Embryonic facial prominence (tissue), 1 donor: ENCODE measurements at regions not wholly inside any gene's neighbourhood (a gene's known extent, or its start where the extent isn't known, plus 50 kb on each side); places are given as distances from the start of the nearest gene placed in this dataset.
A peak's percentile ranks its signal among the peaks of the same experiment; 100 is the strongest.
"Not testable (repeated sequence)": the region's sequence is repeated elsewhere in the genome, so short reads cannot be mapped to it uniquely, and the experiment has no call there.

ENCODE experiments used
- DNase-seq: peaks from one replicate; pipeline ENCODE4 v3.0.0-alpha.2; 2016; ENCODE audit errors: extremely low spot score

DNA sequence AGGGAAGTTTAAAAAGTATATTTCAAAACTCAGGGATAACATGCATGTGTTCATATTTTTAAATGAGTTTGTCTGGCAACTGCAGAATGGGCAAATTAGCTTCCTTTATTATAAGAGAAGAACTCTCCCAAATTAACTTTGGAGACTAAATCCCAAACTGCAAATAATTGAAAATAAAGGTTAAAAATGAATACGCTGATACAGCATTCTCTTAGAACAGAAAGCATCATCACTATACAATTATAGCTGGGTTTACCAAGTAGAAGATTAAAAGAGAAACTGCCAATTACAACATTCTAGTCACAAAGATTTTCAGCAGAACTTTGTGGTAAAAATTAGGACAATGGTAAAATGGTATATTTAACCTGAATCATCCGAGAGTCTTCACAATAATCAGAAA, 73.3 kb downstream of the OLFM4 start:
- DNase-seq = no peak

DNA sequence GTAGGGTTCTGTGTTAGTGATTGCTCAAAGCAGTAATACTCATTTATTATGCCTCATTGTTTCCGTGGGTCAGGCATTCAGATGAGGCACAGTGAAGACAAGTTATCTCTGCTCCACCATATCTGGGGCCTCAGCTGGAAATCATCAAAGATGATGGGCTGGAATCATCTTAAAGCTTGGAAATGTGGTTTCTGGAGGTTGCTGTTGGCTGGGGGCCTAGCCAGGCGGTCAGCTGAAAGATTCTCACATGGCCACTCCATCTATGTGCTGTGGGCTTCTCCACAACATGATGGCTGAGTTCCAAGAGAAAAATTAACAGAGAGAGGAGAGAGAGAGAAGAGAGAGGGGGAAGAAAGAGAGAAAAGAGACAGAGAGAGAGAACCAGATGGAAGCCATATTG, 75.5 kb downstream of the OLFM4 start:
- no peak for DNase-seq

DNA sequence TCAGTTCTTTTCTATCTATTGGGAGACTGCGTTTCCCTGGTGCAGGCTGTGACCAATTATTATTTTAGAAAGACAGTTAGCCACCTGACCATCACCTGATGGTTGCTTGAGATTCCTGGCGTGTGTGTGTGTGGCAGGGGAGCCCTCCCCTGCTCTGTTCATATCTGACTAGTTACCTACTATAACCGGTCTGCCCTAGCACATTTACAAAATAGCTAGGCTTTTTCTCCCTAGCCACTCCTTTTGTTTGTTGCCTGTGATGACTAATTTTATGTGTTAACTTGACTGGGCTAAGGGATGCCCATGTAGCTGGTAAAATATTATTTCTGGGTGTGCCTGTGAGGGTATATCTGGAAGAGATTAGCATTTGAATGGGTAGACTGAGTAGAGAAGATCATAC, 76.9 kb downstream of the OLFM4 start:
- no peak for DNase-seq

DNA sequence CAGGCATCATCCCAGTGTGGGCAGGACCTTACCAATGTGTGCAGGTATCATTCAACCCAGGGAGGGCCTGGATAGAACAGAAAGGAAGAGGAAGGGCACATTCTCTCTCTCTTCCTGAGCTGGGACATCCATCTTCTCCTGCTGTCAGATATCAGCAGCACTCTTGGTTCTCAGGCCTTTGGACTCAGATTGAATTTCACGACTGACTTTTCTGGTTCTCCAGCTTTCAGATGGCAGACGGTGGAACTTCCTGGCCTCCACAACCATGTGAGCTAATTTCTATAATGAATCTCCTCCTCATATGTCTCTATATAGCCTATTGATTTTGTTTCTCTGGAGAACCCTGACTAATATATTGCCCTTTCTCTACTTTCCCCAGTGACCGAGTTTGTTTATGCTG, 77.3 kb downstream of the OLFM4 start:
- DNase-seq = no peak

DNA sequence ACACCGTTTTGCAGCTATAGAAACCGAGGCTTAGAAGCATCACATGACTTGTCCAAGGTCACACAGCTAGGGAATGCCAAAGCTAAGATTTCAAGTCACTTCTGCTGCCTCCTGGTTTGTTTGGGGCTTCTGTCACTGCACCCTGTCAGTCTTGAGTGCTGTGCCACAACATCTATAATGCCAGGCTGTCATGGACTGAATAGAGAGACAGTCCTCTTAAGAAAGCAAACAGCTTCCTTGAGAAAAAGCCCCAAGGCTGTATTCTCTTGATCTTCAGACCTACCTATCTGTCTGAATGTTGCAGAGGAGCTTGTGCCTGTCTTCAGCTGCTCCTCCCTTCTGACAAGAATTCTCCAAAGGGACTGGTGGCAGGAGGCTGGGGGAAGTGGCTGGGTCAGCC, 81.6 kb downstream of the OLFM4 start:
- no peak for DNase-seq

DNA sequence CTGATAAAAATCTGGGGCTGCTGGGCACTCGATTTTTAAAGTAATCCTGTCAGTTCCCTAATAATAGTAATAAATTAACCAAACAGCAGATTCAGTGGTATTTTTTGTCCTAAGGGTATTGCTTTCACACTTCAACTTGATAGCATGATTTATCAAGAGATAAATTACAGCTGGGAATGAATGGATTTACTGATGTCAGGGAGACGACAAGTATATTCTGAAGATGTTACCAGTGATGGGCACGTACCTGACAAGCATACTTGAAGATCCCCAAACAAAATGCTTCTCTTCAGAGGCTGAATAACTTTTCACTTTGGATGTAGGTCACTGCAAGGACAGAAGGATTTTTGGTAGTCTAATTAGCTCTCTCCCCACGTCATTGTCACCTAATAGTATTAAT, 82.0 kb downstream of the OLFM4 start:
- no peak for DNase-seq

DNA sequence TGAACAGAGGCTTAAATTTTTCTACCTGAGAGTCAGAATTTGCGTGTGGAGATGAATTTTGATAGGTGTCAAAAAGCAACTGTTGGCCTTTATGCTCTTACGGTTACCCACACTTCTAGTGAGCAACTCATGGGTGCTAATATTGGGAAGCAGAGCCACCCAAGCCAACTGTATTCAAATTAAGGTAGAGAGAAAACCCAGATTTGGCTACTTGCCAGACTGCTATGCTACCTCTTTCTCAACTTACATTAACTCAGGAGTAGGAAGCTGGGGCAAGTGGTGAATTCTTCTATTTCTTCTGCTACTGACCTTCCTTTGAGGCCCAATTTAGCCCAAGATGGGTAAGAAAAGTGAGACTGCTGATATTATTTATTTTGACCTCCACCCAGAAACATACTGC, 83.9 kb downstream of the OLFM4 start:
- no peak for DNase-seq

DNA sequence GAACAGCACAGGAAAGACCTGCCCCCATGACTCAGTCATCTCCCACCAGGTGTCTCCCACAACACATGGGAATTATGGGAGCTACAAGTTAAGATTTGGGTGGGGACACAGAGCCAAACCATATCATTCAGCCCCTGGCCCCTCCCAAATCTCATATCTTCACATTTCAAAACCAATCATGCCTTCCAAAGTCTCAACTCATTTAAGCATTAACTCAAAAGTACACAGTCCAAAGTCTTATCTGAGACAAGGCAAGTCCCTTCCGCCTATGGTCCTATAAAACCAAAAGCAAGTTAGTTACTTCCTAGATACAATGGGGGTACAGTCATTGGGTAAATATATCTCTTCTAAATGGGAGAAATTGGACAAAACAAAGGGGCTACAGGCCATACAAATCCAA, 88.4 kb downstream of the OLFM4 start:
- not testable (repeated sequence) for DNase-seq

DNA sequence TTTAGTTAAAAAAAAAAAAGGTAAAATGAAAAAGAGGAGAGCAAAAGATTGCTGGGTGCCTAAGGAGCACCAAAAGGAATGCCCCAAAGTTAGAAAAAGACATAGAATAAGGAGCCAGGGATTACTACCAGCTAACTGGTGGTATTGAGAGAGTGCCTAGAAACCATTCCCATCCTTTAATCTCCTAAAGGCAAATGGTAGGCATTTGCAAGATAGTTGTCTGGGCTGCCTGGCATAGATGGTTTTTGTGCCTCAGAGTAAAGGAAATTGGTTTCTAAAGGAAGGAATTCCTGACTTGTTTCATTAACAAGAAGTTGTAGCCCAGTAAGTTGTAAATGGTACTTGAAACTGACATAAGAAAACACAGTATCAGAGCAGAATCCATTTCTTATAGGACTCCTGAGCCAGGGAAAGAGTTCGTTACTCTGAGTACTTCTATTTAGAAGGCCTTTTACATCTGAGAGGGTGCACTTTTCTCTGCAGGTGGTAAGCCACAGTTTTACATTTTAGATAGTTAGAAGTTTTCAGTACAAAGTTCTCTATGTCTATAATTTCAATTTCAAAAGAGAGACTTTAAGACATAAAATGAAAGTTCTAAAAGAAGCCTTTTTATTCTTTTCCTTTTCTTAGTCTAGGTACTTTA, 92.6 kb downstream of the OLFM4 start:
- no peak for DNase-seq

DNA sequence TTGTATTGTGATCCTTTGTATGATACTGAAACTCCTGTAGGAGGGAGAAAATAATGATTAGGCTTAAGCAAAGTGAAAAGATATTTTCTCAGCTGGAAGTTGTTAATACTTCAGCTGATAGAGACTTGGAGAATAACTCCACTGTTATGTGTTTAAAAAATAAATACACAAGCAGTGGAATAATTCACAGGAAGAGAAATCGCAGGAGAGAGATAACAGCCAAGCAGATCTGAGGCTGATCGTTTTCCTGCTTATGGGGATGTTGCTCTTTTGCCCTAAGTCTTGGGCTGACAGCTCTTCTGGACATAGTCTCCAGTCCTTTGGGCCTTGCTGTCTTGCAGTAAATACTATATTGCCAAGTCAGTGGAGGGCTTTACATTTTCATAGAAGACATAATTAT, 93.3 kb downstream of the OLFM4 start:
- no peak for DNase-seq

DNA sequence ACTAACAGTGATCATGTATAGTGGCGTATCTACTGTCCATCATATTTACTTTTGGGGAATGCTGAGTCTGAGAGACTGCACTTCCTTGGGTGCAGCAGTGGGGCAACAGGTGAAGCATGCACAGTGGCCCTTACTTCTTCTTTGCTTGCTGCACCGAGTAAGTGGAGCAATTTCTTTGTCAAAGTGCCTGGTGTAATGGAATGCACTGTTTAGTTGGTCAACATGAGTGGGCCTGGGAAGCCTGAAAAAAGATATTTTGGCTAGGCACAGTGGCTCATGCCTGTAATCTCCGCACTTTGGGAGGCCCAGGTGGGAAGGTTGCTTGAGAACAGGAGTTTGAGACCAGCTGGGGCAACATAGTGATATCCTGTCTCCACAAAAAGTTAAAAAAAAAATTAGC, 94.9 kb downstream of the OLFM4 start:
- DNase-seq = no peak

DNA sequence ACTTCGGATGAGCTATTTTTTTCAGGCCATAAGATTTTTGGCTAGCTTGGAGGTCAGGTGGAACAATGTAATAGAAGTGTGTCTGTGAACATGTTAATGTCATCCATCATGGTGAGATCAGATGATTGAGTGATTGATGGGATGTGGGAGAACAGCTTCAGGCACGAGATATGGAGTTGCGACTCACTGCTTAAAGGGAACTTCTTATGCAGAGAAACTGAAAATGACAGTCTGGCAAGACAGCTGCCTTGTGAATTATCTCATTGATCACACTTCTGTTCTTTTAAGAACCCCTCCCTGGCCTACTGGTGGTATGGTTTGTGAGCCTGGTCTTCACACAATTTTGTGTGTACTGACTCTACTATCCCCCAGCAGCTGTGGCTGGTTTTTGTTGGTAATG, 96.0 kb downstream of the OLFM4 start:
- no peak for DNase-seq

DNA sequence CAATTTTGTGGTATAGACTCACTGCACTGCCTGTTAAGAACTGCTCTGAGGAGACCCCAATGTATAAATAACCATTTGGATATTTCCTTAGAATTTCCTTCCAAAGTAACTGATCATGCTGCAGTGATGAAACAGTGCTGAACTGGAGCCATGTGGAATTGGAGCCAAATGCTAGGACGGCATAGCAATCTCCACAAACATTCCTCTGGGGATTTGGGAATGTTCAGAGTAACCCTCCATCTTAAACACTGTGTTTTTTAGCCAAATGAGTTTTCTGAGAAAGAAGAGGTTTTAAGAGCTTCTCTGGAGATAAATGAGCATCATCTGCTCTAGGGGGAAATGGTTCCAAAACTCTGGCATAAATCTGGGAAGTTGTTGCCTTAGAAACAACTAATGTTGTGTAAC, 98.2 kb downstream of the OLFM4 start:
- DNase-seq = peak; percentile 25

DNA sequence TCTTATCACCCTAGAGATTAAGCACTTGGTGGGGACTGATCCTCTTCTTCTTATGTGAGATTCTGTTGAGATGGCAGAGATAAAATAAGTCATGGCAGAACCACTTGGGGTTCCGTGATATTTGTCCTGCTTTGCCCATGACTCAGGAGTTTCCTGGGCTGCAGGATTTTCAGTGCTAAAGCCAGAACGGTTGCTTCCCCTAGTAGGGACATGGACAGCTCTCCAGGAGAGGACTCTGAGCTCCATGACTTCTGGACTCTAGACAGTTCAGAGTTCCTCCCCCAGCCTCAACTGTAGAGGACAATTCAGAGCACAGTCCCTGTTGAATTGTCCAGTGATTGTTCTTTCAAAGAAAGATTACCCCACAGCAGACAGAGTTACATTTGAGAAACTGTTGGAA, 98.8 kb downstream of the OLFM4 start:
- no peak for DNase-seq

DNA sequence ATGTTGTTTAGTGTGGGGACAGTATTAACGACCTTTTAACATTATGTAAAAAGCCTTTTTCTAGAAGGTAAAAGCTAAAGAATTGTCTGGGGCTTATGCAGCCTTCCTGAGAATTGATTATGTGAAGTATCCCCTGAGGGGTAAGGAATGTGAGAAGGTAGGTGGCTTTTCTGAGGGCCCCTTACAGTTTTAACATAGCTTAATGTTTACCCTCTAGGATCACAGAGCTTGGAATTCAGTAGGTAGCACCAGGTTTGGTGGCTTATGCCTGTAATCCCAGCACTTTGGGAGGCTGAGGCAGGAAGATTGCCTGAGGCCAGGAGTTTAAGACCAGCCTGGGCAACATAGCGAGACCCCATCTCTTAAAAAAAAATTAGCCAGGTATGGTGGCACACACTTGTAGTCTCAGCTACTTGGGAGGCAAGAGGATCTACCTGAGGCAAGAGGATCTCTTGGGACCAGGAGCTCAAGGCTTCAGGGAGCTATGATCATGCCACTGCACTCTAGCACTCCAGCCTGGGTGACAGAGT, 101.3 kb downstream of the OLFM4 start:
- DNase-seq = no peak

DNA sequence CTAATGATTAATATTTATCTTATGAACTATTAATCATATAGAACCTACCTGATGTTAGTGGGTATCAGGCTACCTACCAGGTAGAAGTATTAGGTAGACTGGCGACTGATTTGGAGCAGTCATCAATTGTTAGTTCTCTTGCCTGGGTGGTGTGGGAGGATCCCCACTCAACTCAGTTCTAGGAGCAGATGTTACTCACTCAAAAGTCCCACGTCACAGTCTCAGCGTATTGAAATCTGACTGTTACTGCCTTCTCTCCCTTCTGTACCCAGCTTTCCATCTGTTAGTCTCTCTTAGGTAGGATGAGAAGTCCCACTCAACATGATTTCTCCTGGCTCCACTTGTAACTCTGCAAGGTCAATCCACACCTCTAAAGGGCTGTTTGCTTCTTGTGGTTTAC, 102.7 kb downstream of the OLFM4 start:
- no peak for DNase-seq

DNA sequence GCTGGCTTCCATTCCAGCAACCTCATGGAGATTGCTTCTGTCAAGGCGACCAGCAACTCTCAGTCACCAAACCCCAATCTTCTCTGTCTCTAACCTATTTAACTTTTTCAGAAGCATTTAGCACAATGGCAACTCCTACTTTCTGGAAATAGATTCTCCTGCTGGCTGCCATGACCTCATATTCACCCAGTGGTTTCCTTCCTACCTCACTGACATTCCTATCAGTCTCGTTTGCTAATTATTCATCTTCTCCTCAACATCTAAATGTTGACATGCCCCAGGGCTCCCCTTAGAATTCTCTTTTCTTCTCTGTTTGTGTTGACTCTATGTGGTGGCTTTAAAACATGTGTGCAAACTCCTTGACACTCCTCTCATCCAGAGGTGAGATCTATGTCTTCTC, 106.7 kb downstream of the OLFM4 start:
- no peak for DNase-seq

DNA sequence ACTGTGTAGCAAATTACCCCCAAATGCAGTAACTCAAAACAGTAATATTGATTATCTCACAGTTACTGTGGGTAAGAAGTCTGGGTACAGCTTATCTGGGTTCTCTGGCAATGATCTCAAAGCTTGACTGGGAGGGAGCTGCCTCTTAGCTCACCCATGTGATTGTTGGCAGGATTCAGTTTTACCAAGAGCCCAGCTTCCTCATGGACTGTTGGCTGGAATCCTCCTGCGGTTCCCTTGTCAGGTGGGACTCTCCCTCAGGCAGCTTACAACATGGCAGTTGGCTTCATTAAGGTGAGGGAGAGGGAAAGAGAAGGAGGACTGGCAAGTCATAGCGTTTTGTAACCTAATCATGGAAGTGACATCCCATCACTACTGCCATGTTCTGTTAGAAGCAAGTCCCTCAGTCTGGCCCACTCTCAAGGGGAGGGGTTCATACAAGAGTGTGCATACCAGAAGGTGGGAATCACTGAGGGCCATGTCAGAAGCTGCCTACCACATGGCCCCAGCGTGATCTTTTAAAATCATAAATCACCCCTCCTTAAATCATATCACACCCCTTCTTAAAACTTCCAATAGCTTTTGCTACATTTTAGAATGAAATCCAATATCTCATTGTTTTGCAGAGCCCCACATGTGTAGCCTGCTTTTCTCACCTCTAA, 108.1 kb downstream of the OLFM4 start:
- no peak for DNase-seq

DNA sequence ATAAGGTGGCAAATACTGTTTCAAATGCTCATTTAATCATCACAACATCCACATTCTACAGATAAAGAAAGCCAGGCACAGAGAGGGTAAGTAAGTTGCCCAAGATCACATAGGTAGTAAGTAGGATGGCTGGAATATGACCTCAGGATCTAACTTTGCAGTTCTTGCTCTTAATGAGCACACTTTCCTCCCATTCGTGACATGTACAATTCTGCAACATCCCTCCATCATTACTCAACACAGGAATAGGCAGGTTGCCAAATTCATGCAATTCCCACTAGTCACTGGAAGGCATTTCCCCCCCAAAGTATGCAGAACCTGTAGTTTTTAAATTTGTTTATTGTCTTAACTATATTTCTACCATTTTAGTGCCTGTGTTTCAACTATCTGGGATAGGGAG, 109.2 kb downstream of the OLFM4 start:
- DNase-seq = no peak

DNA sequence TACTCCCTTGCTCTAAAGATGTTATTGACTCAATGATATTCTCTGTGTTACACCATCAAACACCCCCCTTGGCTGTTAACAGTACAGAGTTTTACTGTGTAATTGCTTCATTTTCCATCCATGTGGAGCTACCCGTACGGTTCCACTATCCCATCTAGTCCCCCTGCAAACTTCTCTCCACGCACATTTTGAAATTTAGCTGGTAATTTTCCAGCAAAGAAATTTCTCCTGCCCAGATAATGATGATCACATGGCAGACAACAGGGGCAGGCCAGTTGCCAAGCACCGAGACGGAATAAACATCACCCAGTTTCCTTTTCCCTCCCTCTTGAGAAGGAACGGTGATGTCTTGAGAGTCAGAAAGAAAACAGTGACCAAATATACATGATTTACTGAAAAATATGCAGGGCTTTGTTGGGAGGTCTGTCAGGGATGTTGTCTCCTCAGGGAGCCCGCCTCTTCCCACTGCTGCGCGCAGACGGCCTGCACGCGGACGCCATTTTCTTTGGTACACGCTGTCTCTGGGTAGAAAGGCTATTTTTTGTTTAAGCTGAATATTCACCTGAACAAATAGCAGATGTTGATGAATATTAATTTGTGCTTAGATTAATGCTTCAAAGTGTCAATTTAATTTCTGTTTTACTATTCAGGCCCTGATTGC, 109.9 kb downstream of the OLFM4 start:
- DNase-seq = peak; percentile 71

DNA sequence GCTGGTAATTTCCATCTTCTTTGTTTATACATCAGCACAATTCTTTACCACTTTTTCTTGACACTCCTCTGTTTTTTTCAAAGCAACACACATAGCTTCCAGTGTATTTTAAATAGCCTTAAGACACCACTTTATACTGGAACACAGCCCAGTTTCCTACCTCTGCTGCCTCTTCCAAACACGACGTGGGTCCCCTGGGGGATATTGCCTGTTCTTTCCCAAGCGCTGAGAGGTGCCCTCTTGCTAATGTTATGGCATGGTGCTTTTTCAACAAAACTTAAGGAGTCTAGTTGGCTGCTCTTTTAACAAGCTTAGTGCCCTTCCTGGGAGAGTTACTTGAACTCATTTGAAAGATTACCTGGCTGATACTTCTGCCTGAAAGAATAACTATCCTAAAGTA, 112.7 kb downstream of the OLFM4 start:
- no peak for DNase-seq

DNA sequence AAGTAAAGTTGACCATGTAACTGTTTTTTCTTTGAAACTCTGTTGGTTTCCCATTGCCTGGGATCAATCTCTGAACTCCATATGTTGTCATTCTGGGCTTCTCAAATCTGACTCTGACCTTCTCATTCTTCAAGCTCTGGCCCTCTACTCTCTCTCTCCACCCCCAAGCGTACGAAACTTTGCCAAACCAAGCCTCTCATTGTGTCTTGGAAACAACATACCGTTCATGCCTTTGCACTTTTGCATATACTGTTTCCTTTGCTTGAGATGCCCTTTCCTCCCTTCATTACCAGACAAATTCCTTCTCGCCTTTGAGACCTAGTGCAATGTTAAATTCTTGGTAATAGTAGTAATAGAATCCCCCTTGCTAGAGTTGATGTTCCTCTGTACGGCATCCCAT, 113.7 kb downstream of the OLFM4 start:
- no peak for DNase-seq

DNA sequence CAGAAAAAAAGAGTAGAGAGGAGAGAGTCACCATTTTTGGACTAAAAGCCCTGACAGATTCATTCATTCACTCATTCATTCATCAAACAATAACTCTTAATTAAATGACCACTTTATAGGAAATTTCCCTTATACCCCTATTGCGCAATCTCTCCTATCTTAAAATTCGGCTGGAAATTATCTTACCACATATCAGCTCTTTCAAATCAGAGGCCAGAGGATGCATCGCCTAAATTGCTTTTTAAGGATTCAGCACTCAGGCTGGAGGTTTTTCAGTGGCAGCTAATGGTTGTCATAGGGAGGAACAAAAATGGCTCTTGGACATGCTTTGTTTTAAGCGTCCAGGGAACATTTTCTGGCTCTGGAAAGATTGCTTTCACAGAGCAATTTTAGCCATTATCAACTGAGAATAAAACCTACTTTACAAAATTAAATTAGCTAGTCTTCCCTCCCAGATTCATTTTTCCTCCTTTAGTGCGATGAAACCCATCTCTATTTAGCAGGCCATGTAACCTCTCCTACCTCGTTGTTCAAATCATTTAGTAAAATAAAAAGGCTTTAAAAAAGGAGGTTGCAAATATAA, 115.2 kb downstream of the OLFM4 start:
- DNase-seq = no peak
